ENCODE measurements at regions not wholly inside any gene's neighbourhood (a gene's known extent, or its start where the extent isn't known, plus 50 kb on each side); places are given as distances from the start of the nearest gene placed in this dataset.
A peak's percentile ranks its signal among the peaks of the same experiment; 100 is the strongest.

- no peak for DNase-seq (ENCODE audit: low read depth)
These were observed 75.0 kb upstream of the SPATA12 start for GRCh38 chr3:56985460-56985859.

- no peak for DNase-seq (ENCODE audit: low read depth)
These were observed 77.0 kb upstream of the SPATA12 start for GRCh38 chr3:56983427-56983826.

GRCh38 chr3:56981445-56982230 lies 78.8 kb upstream of the SPATA12 start:
- DNase-seq (ENCODE audit: low read depth) = no peak

GRCh38 chr3:56980798-56981390 lies 79.6 kb upstream of the SPATA12 start:
- DNase-seq (ENCODE audit: low read depth) = peak; percentile 15

- DNase-seq (ENCODE audit: low read depth) = no peak
These were observed 80.2 kb upstream of the SPATA12 start for GRCh38 chr3:56980243-56980642.

GRCh38 chr3:56979791-56980190 lies 80.7 kb upstream of the SPATA12 start:
- no peak for DNase-seq (ENCODE audit: low read depth)

- no peak for DNase-seq (ENCODE audit: low read depth)
These were observed 82.9 kb upstream of the SPATA12 start for GRCh38 chr3:56977561-56977889.

GRCh38 chr3:56976651-56977560 lies 83.6 kb upstream of the SPATA12 start:
- DNase-seq (ENCODE audit: low read depth) = no peak

- DNase-seq (ENCODE audit: low read depth) = no peak
These were observed 84.9 kb upstream of the SPATA12 start for GRCh38 chr3:56975567-56975966.

GRCh38 chr3:56974247-56974930 lies 86.1 kb upstream of the SPATA12 start:
- DNase-seq (ENCODE audit: low read depth) = no peak

- no peak for DNase-seq (ENCODE audit: low read depth)
These were observed 88.6 kb upstream of the SPATA12 start for GRCh38 chr3:56971816-56972215.

- DNase-seq (ENCODE audit: low read depth) = no peak
These were observed 89.2 kb upstream of the SPATA12 start for GRCh38 chr3:56971261-56971660.

GRCh38 chr3:56970461-56970879 lies 90.0 kb upstream of the SPATA12 start:
- no peak for DNase-seq (ENCODE audit: low read depth)

- no peak for DNase-seq (ENCODE audit: low read depth)
These were observed 90.6 kb upstream of the SPATA12 start for GRCh38 chr3:56969851-56970250.

GRCh38 chr3:56966509-56966908 lies 94.0 kb upstream of the SPATA12 start:
- no peak for DNase-seq (ENCODE audit: low read depth)

GRCh38 chr3:56966104-56966503 lies 94.4 kb upstream of the SPATA12 start:
- no peak for DNase-seq (ENCODE audit: low read depth)

GRCh38 chr3:56962922-56963321 lies 97.5 kb upstream of the SPATA12 start:
- no peak for DNase-seq (ENCODE audit: low read depth)

- DNase-seq (ENCODE audit: low read depth) = no peak
These were observed 98.3 kb upstream of the SPATA12 start for GRCh38 chr3:56962206-56962605.

- DNase-seq (ENCODE audit: low read depth) = no peak
These were observed 100.1 kb upstream of the SPATA12 start for GRCh38 chr3:56960234-56960917.

GRCh38 chr3:56958879-56959278 lies 101.6 kb upstream of the SPATA12 start:
- DNase-seq (ENCODE audit: low read depth) = no peak

GRCh38 chr3:56957522-56957921 lies 102.9 kb upstream of the SPATA12 start:
- no peak for DNase-seq (ENCODE audit: low read depth)

- DNase-seq (ENCODE audit: low read depth) = no peak
These were observed 103.6 kb upstream of the SPATA12 start for GRCh38 chr3:56956906-56957305.

All from activated gamma-delta T cell treated with anti-CD3 and anti-CD28 coated beads, Interleukin-2, amount 50 U/mL, for 16 hours (primary cell).